ENCODE measurements at regions not wholly inside any gene's neighbourhood (a gene's known extent, or its start where the extent isn't known, plus 50 kb on each side); places are given as distances from the start of the nearest gene placed in this dataset.

DNA sequence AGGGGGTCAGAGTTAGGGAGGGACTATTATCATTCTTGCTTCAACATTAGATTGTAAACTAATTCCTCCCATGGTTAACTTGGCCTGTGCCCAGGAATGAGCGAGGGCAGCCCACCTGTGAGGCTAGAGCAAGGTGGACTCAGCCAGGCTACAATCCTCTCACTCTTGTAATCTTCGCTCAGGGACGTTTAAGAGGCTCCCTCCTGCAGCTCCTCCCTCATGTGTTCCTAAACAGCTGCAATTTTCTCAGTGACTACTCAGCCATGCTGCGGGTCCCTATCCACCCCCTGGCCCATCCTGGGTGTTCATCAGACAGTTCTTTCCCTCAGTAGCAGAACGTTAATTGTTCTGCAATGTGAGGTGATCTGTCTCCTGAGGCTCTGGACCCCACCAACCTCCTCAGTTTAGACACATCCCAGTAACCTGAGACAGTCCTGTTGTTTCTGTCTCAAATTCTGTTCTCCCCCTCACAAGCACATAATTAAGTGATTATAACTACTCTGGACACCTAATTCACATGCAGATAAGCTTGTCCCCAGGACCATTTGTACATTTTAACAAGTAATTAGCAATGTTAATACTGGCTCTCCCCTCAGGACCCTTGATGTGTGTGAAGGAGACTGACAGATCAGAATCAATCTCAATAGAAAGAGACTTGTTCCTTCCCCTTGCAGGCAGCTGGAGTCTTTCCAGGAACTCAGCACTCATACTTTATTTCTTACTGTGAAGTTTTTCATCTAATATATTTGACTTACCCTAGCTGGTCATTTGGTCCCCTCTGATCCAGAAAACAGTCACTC is 337.2 kb upstream of the B3GAT1 start:
- no peak overlapping the region for H3K4me2 ChIP-seq (ENCODE audit: extremely low read depth, insufficient read depth, low read length)
- no peaks in the 10 kb centered on the region for H3K9me3 ChIP-seq (ENCODE audit: control insufficient read depth, insufficient read depth, low read depth, low read length)
- no peak overlapping the region for H3K27ac ChIP-seq (ENCODE audit: insufficient read depth, low read length)
- no peaks in the 10 kb centered on the region for H4K20me1 ChIP-seq (ENCODE audit: control insufficient read depth, extremely low read depth, insufficient read depth, low read length)
- no peak overlapping the region for H3K4me3 ChIP-seq (replicated peaks in 1 of 4; ENCODE audit: control extremely low read depth in 1 of 4, insufficient read depth in 1 of 4, low read depth in 3 of 4, low read length in 4 of 4)
- no peaks in the 10 kb centered on the region for H3K4me1 ChIP-seq (ENCODE audit: control insufficient read depth, extremely low read depth, insufficient read depth, low read length)
- H3K36me3 ChIP-seq (ENCODE audit: control insufficient read depth, insufficient read depth, low read length): no peaks in the 10 kb centered on the region
- DNase-seq (ENCODE audit: low read depth in 2 of 2): no peak
- H3K79me2 ChIP-seq (ENCODE audit: control insufficient read depth, insufficient read depth, low read length): no peaks in the 10 kb centered on the region
- no peak overlapping the region for H2AFZ ChIP-seq (ENCODE audit: low read length)
- TF ChIP-seq EZH2 (IDR thresholded peaks at IDR 0.05; ENCODE audit: low read length, missing control alignments): no peak
- TF ChIP-seq, protein P1, sequence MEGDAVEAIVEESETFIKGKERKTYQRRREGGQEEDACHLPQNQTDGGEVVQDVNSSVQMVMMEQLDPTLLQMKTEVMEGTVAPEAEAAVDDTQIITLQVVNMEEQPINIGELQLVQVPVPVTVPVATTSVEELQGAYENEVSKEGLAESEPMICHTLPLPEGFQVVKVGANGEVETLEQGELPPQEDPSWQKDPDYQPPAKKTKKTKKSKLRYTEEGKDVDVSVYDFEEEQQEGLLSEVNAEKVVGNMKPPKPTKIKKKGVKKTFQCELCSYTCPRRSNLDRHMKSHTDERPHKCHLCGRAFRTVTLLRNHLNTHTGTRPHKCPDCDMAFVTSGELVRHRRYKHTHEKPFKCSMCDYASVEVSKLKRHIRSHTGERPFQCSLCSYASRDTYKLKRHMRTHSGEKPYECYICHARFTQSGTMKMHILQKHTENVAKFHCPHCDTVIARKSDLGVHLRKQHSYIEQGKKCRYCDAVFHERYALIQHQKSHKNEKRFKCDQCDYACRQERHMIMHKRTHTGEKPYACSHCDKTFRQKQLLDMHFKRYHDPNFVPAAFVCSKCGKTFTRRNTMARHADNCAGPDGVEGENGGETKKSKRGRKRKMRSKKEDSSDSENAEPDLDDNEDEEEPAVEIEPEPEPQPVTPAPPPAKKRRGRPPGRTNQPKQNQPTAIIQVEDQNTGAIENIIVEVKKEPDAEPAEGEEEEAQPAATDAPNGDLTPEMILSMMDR (conservative IDR thresholded peaks at IDR 0.05 in 1 of 2, IDR thresholded peaks at IDR 0.05 in 1 of 2; ENCODE audit: low read depth in 1 of 2, low read length in 2 of 2): no peak
- H3K9ac ChIP-seq (ENCODE audit: insufficient read depth, low read length): no peak overlapping the region
- no peaks in the 10 kb centered on the region for H3K27me3 ChIP-seq (ENCODE audit: control insufficient read depth, insufficient read depth, low read length)

DNA sequence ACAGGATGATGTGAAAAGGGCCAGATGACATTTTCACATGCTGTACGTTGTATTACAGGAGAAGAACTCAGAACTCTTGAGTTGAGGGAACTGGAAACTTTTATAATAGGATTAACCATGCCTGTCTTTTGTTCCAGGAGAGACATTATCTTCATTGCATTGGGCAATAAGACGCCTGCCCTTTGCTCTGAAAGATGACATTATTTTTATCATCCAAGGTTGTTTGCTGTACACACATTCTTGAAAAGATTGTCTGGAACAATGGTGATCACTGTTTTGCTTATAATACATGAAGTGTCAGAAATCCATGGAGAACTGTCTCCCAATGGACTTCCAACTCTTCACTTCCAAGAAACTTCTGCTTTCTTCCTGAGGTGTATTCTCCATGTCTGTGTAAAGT is 334.6 kb upstream of the B3GAT1 start:
- Histone ChIP-seq H3K4me3 (replicated peaks in 1 of 4; ENCODE audit: control extremely low read depth in 1 of 4, insufficient read depth in 1 of 4, low read depth in 3 of 4, low read length in 4 of 4) (no peak overlapping the region), H3K36me3 (ENCODE audit: control insufficient read depth, insufficient read depth, low read length) (no peaks in the 10 kb centered on the region), H3K9me3 (ENCODE audit: control insufficient read depth, insufficient read depth, low read depth, low read length) (no peaks in the 10 kb centered on the region), H2AFZ (ENCODE audit: low read length) (no peak overlapping the region), H4K20me1 (ENCODE audit: control insufficient read depth, extremely low read depth, insufficient read depth, low read length) (no peaks in the 10 kb centered on the region), H3K4me2 (ENCODE audit: extremely low read depth, insufficient read depth, low read length) (no peak overlapping the region), H3K27me3 (ENCODE audit: control insufficient read depth, insufficient read depth, low read length) (no peaks in the 10 kb centered on the region), H3K9ac (ENCODE audit: insufficient read depth, low read length) (no peak overlapping the region), H3K4me1 (ENCODE audit: control insufficient read depth, extremely low read depth, insufficient read depth, low read length) (no peaks in the 10 kb centered on the region), H3K27ac (ENCODE audit: insufficient read depth, low read length) (no peak overlapping the region), H3K79me2 (ENCODE audit: control insufficient read depth, insufficient read depth, low read length) (no peaks in the 10 kb centered on the region)
- TF ChIP-seq, protein P1 (conservative IDR thresholded peaks at IDR 0.05 in 1 of 2, IDR thresholded peaks at IDR 0.05 in 1 of 2; ENCODE audit: low read depth in 1 of 2, low read length in 2 of 2): no peak
- TF ChIP-seq EZH2 (IDR thresholded peaks at IDR 0.05; ENCODE audit: low read length, missing control alignments): no peak
- no peak for DNase-seq (ENCODE audit: low read depth in 2 of 2)

DNA sequence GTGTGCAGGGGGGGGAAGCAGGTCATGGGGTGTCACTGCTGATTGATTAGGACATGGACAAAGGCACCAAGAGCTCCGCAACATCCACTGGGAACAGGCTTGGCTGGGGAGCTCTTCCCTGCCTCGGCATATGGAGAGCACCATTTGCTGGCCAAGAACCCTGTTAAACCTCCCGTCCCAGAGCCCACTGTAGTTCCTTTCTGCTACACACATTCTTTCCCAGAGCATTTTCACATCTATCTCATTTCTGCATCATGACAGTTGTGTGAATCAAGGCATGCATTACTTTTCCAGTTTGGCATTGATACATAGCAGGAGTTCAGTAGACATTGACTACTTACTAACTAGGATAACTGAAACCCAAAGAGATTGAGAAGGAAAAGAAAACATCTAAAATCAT is 333.4 kb upstream of the B3GAT1 start:
- H4K20me1 ChIP-seq (ENCODE audit: control insufficient read depth, extremely low read depth, insufficient read depth, low read length): no peaks in the 10 kb centered on the region
- no peaks in the 10 kb centered on the region for H3K36me3 ChIP-seq (ENCODE audit: control insufficient read depth, insufficient read depth, low read length)
- no peaks in the 10 kb centered on the region for H3K79me2 ChIP-seq (ENCODE audit: control insufficient read depth, insufficient read depth, low read length)
- DNase-seq (ENCODE audit: low read depth in 2 of 2): no peak
- H3K9ac ChIP-seq (ENCODE audit: insufficient read depth, low read length): no peak overlapping the region
- TF ChIP-seq, protein P1 (conservative IDR thresholded peaks at IDR 0.05 in 1 of 2, IDR thresholded peaks at IDR 0.05 in 1 of 2; ENCODE audit: low read depth in 1 of 2, low read length in 2 of 2): no peak
- no peak for TF ChIP-seq EZH2 (IDR thresholded peaks at IDR 0.05; ENCODE audit: low read length, missing control alignments)
- no peak overlapping the region for H3K27ac ChIP-seq (ENCODE audit: insufficient read depth, low read length)
- H3K4me3 ChIP-seq (replicated peaks in 1 of 4; ENCODE audit: control extremely low read depth in 1 of 4, insufficient read depth in 1 of 4, low read depth in 3 of 4, low read length in 4 of 4): no peak overlapping the region
- H3K4me1 ChIP-seq (ENCODE audit: control insufficient read depth, extremely low read depth, insufficient read depth, low read length): no peaks in the 10 kb centered on the region
- no peaks in the 10 kb centered on the region for H3K9me3 ChIP-seq (ENCODE audit: control insufficient read depth, insufficient read depth, low read depth, low read length)
- H3K4me2 ChIP-seq (ENCODE audit: extremely low read depth, insufficient read depth, low read length): no peak overlapping the region
- no peaks in the 10 kb centered on the region for H3K27me3 ChIP-seq (ENCODE audit: control insufficient read depth, insufficient read depth, low read length)
- no peak overlapping the region for H2AFZ ChIP-seq (ENCODE audit: low read length)
